ENCODE measurements at regions not wholly inside any gene's neighbourhood (a gene's known extent, or its start where the extent isn't known, plus 50 kb on each side); places are given as distances from the start of the nearest gene placed in this dataset.

DNA sequence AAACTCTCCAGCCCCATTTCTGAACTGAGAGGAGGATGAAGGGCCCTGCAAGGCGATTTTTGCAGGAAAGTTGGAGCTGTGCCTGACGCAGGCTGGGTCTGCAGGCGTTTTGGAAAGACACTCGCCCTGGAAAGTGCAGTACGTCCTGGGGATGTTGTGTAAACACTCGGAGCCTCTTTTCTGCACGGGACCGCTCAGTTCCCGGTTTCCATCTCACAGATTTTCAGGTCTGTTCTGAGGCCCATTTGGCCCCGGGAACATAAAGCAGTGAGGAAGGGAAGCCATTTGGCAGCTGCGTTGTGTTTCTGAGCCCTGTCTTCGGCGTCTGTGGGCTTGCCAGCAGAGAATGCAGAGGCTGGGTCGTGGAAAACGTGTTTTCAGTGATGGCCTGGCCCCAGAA is 655.0 kb upstream of the MGMT start:
- CTCF ChIA-PET: no interaction called here
- RAD21 ChIA-PET (ENCODE audit: low non-redundant PET in 1 of 2, low total read pairs in 2 of 2, uncharacterized antibody in 2 of 2, unreplicated experiment in 2 of 2): no interaction called here
- intact Hi-C loops (cut with micrococcal nuclease): no loop called here

More for the DNA sequence above, 655.0 kb upstream of the MGMT start:
- ATAC-seq (no peak), DNase-seq (ENCODE audit: low read depth, low spot score) (no peak)
- H3K27ac ChIP-seq (ENCODE audit: low read depth, low read length): no peak overlapping the region
- BruUV-seq (replicated peaks): no TSS peak
- no peaks in the 10 kb centered on the region for H4K20me1 ChIP-seq (ENCODE audit: insufficient read depth)
- TF ChIP-seq, protein P1, sequence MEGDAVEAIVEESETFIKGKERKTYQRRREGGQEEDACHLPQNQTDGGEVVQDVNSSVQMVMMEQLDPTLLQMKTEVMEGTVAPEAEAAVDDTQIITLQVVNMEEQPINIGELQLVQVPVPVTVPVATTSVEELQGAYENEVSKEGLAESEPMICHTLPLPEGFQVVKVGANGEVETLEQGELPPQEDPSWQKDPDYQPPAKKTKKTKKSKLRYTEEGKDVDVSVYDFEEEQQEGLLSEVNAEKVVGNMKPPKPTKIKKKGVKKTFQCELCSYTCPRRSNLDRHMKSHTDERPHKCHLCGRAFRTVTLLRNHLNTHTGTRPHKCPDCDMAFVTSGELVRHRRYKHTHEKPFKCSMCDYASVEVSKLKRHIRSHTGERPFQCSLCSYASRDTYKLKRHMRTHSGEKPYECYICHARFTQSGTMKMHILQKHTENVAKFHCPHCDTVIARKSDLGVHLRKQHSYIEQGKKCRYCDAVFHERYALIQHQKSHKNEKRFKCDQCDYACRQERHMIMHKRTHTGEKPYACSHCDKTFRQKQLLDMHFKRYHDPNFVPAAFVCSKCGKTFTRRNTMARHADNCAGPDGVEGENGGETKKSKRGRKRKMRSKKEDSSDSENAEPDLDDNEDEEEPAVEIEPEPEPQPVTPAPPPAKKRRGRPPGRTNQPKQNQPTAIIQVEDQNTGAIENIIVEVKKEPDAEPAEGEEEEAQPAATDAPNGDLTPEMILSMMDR (IDR thresholded peaks at IDR 0.05 in 2 of 3, conservative IDR thresholded peaks at IDR 0.05 in 1 of 3; ENCODE audit: borderline replicate concordance in 1 of 3, insufficient read depth in 1 of 3, low read depth in 2 of 3, low read length in 2 of 3): no peak
- TF ChIP-seq POLR2A (IDR thresholded peaks at IDR 0.05; ENCODE audit: borderline replicate concordance, extremely low read depth, insufficient read depth, insufficient read length) (no peak), SP1 (IDR thresholded peaks at IDR 0.05; ENCODE audit: low read depth) (no peak), POLR2AphosphoS5 (IDR thresholded peaks at IDR 0.05; ENCODE audit: low read depth, low read length) (no peak), RAD21 (IDR thresholded peaks at IDR 0.05; ENCODE audit: low read depth) (no peak), ZNF274 (IDR thresholded peaks at IDR 0.05; ENCODE audit: low read depth, low read length) (no peak), SIN3A (IDR thresholded peaks at IDR 0.05; ENCODE audit: low read depth) (no peak), ELF1 (IDR thresholded peaks at IDR 0.05; ENCODE audit: borderline replicate concordance, low read depth) (no peak), JUND (IDR thresholded peaks at IDR 0.05) (no peak)
- TF ChIP-seq, protein P2, sequence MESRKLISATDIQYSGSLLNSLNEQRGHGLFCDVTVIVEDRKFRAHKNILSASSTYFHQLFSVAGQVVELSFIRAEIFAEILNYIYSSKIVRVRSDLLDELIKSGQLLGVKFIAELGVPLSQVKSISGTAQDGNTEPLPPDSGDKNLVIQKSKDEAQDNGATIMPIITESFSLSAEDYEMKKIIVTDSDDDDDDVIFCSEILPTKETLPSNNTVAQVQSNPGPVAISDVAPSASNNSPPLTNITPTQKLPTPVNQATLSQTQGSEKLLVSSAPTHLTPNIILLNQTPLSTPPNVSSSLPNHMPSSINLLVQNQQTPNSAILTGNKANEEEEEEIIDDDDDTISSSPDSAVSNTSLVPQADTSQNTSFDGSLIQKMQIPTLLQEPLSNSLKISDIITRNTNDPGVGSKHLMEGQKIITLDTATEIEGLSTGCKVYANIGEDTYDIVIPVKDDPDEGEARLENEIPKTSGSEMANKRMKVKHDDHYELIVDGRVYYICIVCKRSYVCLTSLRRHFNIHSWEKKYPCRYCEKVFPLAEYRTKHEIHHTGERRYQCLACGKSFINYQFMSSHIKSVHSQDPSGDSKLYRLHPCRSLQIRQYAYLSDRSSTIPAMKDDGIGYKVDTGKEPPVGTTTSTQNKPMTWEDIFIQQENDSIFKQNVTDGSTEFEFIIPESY (IDR thresholded peaks at IDR 0.05; ENCODE audit: extremely low read depth, insufficient replicate concordance, low read length): no peak
- H3K4me2 ChIP-seq (ENCODE audit: low read length): no peak overlapping the region
- H3K4me3 ChIP-seq (replicated peaks in 1 of 2; ENCODE audit: low read depth in 1 of 2, low read length in 2 of 2): no peak overlapping the region
- H3K36me3 ChIP-seq (ENCODE audit: control insufficient read depth in 1 of 2, insufficient read depth in 2 of 2, low read length in 2 of 2): no peaks in the 10 kb centered on the region
- H3K4me1 ChIP-seq (ENCODE audit: control insufficient read depth in 1 of 2, insufficient read depth in 2 of 2, low read length in 2 of 2): no peaks in the 10 kb centered on the region
- H3K9ac ChIP-seq (ENCODE audit: low read length): no peak overlapping the region
- no peaks in the 10 kb centered on the region for H3K9me3 ChIP-seq (ENCODE audit: control insufficient read depth in 1 of 2, insufficient read depth in 1 of 2, low read depth in 1 of 2, low read length in 2 of 2)
- H3K27me3 ChIP-seq (ENCODE audit: insufficient read depth, low read length): no peaks in the 10 kb centered on the region
- no peaks in the 10 kb centered on the region for H3K9me2 ChIP-seq (ENCODE audit: insufficient read depth)
- H2AFZ ChIP-seq (ENCODE audit: low read depth, low read length, poor library complexity, severe bottlenecking): no peak overlapping the region
- H3K79me2 ChIP-seq (ENCODE audit: insufficient read depth, low read length): no peaks in the 10 kb centered on the region
- POLR2A ChIA-PET: no interaction called here
